HG02970 (cell line): ENCODE measurements at regions not wholly inside any gene's neighbourhood (a gene's known extent, or its start where the extent isn't known, plus 50 kb on each side); places are given as distances from the start of the nearest gene placed in this dataset.
"Not testable (repeated sequence)": the region's sequence is repeated elsewhere in the genome, so short reads cannot be mapped to it uniquely, and the experiment has no call there.

Source experiments
- ATAC-seq: cut with Tn5 transposase; IDR thresholded peaks from one replicate; pipeline ENCODE4 v1.9.1; 2021; ENCODE audit warnings: mild to moderate bottlenecking, moderate library complexity, moderate number of reproducible peaks; ENCODE audit not compliant: unreplicated experiment, low FRiP score

DNA sequence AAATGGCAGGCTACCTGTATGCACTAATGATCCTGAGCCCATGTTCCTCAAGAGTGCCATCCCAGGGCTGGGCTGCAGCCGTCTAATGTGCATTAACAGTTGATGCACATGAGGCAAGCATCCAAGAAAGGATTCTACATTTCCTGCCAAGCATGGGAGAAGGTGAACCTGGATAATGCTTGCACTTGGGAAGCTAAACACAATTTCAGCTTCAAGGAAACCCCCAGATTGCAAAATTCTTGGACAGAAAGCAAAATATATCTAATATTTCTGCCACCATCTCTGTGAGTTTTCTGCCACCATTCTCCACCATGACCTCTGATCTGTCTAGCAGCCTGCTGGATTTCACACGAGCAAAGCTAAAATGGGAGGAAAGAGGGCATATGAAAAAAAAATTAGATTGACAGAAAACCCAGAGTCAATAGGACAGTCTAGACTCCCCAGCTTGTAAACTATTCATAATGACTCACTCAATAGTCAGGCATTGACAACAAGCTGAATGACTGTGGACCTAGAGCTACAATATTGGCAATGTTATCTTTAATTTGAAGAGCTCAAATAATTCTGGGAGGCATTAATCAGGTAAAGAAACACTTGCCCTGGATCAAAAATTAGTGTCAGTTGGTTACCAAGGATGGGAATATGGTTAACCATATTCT, 91.9 kb upstream of the BCL2L14 start:
- ATAC-seq, result no peak

DNA sequence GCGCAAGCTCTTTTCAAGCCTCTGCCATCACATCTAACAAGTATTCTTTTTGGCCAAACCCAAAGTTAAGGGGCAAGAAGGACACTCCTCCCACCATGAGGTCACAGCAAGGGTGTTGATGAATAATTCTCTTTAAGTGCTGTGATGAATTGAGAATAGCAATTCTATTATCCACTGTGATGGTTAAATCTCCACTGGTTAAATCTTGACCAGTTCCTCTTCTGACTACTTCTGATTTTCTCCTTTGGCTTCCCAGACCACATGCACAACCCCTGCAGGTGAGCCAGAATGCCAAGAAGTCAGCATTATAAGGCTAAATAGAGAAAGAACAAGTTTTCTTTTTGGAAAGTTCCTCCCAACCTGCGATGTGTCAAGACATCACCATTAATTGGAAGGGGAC, 90.6 kb upstream of the BCL2L14 start:
- no peak for ATAC-seq

DNA sequence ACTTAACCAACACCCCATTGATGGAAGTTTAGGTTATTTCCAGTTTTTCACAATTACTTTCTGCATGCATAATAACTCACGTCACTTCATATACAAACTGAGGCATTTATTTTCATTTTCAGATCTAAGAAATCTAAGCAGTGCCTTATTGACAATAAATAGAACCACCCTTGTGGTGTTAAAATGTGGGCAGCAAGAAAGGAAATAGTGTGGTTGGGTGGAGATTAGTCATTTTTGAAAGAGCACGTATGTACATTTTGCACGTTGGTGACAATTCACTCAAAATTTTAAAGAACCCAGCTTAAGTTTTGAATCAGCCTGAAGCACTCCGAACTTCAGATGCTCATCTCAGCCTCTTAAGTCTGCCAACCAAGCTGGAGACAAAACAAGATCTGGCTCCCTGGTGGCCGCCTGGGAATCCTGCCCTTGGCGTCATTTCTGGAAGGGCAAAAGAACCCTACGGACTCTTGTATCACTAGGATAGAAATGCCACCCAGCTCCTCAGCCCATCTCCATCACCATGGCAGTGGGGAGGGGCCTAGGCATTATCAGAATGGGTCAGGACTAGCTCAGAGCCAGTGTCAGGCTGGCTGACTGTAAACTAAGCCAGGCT, 89.5 kb upstream of the BCL2L14 start:
- peak; percentile 68 for ATAC-seq

DNA sequence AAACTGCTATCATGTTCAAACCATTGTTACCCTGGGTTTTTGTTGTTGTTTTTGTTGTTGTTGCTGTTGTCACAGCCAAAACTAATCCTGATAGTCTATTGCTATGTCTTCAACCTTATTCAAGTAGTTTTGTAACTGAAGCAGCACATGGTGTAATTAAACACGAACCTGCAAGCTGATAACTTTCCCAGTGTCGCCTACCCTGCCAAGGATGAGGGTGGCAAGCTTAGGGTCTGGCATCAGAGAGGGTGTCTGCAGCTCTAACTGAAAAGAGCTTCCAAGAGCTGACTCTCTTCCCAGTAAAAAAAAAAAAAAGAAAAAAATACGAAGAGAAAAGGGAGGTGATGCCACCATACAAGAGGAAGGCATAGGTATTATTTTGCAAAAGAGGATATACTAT, 86.3 kb upstream of the BCL2L14 start:
- no peak for ATAC-seq

DNA sequence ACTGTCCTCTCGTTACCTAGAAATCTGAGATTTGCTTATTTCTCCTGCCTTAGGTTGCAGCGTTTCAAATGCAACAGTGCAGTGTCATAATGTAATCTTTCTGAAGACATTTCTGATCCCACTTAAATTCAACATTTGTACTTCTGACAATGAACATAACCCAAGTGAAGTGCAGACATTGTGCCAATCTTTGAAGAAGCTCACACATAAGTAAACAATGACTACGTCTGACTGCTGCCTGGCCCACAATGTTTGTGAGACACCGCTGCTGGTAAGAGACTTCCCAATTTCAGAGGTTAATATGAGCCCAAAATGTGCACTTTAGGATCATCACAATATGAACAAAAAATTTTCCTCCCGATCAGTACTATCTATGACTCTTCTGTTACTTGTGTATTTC, 84.6 kb upstream of the BCL2L14 start:
- no peak for ATAC-seq

DNA sequence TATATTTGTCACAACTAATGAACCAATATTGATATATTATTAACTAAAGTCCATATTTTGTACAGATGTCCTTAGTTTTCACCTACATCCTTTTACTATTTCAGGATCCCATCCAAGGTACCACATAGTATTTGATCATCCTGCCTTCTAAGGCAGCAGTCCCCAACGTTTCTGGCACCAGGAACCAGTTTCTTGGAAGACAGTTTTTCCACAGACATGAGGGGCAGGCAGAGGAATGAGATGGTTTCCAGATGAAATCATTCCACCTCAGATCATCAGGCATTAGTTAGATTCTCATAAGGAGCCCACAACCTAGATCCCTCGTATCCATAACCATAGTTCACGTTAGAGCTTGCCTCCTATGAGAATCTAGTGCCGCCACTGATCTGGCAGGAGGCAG, 82.8 kb upstream of the BCL2L14 start:
- ATAC-seq, result no peak

DNA sequence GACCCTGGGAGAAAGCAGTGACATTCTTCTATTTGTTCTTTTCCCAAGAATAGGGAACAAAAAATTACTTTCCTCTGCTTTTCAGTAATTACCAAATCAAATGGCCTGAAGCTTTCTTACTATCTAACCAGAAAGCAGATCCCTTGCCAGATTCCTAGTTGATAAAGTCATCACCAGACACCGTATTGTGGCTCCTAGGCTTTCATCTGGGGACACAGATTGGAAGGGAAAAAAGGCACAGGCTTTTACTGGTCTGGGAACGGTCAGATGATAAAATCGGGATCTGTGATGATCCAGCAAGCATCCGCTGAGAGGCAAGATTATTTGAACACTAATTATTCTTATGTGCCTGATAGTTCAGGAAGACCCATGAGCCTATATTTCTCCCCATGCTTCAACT, 79.1 kb upstream of the BCL2L14 start:
- ATAC-seq, result no peak

DNA sequence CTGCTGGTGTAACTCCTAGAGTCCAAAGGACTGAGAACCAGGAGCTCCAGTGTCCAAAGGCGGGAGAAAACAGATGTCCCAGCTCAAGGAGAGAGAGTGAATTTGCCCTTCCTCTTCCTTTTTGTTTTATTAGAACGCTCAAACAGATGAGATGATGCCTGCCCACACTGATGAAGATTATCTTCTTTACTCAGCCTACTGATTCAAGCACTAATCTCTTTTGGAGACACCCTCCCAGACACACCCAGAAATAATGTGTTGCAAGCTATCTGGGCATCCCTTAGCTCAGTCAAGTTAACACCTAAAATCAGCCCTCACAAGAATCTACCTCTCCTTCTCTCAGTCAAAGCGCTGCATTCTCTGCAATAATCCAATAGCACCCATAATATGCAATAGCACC, 78.2 kb upstream of the BCL2L14 start:
- ATAC-seq, result no peak

DNA sequence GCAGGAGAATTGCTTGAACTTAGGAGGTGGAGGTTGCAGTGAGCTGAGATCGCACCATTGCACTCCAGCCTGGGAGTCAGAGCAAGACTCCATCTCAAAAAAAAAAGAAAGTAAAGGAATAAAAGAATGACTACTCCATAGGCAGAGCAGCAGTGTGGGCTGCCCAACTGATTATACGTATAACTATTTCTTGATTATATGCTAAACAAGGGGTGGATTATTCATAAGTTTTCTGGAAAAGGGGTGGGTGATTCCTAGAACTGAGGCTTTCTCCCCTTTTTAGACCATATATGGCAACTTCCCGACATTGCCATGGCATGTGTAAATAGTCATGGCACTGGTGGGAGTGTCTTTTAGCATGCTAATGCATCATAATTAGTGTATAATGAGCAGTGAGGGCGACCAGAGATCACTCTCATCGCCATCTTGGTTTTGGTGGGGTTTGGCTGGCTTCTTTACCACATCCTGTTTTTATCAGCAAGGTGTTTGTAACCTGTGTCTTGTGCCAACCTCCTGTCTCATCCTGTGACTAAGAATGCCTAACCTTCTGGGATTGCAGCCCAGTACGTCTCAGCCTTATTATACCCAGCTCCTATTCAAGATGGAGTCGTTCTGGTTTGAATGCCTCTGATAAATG, 72.3 kb upstream of the BCL2L14 start:
- not testable (repeated sequence) for ATAC-seq

DNA sequence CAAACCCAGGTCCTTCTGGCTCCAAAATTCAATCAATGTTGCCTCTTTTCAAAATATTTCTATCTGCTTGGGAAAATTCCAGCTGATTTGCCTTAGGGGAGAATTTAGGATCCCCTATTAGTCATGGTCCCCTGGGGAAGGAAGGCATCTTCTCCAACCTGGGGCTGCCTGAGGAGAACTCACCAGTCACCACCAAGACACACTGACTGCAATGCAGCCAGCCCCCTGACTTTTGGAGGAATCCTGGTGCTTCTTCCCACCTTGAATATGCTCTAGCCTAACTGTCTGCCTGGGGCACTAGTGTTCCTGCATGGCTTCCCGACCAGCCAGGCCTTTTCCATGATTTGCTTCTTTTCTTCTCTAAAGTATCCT, 71.8 kb upstream of the BCL2L14 start:
- ATAC-seq, result no peak

DNA sequence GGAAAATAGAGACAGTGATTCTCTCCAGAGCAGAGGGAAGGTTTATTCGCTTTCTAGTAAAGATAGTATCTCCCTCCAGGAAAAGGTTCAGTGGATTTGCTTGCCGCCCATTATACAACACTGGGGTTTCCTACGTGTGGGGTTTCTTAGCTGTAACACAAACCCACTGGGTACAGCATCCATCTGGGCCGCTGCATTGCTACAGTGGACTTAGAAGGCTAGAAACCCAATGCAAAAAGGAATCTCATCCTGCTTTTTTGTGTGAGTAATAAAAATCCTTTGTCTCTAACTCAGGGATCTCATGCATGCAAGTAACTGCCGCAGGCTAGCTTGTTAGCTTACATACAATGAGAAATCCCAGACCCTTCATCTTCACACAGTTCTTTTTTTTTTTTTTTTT, 67.1 kb upstream of the BCL2L14 start:
- no peak for ATAC-seq

DNA sequence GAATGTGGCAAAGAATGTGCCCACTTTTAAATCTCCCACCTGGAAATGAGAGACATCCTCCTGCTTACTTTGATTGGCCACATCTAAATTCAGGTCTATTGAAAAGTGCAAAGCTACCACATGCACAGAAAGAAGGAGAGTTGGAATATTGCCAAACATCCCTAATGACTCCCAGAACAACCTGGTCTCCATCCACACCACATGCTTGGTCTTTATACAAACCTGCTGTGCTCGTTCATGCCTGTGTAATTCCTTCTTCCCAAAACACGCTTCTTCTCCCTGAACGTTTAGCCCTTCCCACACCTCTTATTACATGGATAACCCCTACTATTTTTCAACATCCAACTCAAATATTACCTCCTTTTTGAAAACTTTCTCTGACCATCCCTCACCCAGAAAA, 66.2 kb upstream of the BCL2L14 start:
- no peak for ATAC-seq

DNA sequence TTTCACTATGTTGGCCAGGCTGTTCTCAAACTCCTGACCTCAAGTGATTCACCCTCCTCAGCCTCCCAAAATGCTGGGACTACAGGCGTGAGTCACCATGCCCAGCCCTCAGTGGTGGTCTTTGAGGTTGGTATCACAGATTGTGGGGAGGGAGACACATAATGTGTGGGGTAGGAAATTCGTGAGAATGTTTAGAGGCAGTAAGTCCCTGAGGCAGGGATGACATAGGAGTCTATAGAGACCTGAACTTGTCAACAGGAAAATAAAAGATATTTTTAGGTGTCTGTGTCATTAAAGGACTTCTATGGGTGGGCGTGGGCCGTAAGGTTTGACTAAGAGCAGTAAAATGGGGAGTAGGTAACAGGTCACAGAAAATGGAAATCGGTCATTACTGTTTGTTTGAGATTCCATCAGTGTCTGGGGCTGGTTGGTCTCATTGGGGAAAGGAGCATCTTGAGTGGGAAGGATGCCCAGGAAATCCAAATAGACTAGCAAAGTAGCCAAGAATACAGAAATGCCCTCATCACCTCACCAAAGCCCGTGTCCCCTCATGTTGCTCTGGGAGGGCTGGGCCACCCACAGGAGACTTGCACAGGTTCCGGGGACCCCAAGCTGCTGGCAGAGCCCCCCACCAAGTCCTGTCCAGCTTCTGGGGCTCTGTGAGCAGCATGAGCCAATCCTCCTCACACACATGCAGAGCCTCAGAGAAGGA, 63.6 kb upstream of the BCL2L14 start:
- no peak for ATAC-seq

DNA sequence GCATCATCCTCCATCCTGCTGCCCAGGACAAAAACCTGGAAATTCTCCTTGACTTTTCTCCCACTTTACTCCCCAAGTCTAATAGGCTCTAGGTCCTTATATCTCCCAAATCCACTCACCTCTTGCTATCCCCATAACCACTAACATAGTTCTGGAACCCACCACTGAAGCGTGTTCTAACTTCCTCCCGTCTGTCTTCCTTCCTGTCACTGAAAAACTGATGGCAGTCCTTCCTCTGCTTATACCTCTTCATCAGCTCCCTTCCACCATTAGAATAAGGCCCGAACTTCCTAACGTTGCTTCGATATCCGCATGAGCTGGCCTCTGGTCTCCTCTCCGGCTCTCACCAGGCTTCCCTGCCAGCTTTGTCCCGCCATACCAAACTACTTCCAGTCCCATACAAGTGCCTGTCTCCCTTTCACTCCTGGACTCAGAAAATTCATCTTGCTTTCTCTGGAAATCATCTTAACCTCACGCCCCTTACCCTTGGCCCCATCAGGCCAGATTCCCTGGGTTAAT, 63.0 kb upstream of the BCL2L14 start:
- no peak for ATAC-seq

DNA sequence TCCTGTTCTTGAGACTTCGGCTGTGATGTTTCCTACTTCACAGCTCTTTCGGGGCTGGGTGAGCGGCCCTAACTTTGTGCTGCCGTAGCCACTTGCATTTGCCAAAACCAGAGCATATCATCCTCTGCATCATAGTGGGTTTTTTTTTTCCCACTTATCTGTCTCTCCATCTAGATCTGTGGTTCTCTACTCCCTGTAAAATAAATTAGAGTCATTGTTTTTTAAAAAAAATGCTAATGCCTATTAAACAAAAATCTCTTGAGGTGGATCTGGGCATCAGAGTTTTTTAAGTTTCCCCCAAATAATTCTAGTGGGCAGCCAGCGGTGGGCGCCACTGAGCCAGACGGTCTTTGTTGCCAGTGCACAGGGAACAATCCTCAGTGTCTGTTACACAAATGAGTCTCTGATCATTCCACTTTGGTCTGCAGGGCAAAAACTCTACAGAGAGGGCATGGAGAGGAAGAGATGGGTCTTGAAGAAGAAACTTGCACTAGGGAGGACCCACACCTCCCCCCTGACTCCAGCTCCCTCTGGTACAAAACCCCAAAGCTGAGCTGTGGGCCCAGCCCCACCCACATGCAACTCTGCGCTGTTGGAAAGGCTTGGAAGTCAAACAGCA, 62.4 kb upstream of the BCL2L14 start:
- ATAC-seq, result no peak

DNA sequence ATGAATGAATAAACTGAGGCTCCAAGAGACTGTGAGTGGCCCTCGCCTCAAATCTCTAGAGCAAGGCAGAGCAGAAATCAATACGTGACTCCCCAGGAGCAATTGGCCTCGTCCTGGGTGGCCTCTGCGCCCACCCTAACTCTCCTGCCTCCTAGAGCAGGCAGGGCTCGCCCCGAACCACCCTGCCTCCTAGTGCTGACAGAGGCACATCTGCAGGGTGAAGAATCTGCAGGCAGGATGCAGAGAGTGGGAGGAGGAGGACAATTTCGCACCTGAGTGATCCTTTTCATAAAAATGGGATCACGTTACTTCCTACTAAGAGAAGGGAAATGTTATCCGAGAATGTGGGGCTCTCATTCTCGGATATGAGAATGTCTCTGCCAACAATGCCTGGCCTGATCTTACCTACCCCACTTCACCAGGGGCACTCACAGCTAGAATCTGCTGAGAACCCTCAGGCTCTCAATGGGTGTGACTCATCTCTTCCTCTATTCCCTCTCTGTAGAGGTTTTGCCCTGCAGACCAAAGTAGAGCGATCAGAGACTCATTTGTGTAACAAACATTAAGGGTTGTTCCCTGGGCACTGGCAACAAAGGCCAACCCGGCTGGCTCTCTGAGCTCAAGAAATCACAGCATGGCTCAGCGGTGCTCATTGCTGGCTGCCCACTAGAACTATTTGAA, 61.7 kb upstream of the BCL2L14 start:
- ATAC-seq, result no peak

DNA sequence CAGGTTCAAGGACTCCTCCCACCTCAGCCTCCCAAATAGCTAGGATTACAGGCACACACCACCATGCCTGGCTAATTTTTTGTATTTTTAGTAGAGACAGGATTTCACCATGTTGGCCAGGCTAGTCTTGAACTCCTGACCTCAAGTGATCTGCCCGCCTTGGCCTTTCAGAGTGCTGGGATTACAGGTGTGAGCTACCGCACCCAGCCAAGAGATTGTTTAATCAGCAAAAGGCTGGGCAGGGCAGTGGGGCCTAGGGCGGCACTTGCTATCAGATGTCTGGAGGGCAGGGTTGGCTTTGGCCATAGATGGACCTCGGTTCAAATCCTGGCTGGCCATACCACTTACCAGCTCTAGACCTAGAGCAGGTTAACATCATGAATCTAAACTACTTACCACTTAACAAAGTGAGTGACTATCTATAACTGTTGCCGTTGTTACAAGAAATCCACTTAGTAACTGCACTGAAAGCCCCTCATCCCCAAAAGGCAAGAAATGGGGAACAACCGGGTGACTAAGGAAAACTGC, 60.9 kb upstream of the BCL2L14 start:
- ATAC-seq, result not testable (repeated sequence)

DNA sequence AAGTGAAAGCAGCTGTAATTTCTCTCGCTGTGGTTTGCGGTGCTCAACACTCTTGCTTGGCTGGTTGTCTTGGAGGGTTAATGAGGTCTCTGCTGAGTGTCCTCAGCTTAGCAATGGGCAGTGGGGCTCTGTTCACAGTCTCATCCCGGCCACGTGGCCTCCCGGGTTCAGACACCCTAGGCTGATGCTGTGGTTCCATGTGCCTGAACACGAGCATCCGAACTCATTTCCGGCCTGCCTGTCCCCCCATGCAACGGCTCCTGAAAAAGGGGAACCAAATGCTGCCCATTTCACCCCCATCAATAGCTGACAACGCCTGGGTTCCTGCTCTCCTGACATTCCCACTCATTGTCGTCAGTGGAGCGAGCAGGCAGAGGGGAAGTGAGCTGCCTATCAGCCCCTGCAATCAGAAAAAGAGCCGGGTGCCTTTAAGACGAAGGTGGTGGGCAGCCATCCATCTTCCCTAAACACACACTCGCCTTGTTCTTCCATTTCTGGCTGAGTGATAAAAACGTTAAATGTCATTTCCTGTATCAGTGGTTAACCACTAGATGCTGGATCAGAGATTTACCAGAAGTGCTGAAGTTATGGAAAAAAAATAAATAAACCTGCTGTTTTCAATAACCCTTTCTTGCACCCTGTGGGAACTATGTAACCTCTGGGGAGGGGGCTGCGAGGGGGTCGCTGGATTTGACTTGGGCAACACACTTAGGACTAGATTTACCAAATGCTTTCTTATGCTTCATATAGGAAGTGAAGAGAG, 60.3 kb upstream of the BCL2L14 start:
- peak; percentile 42 for ATAC-seq

DNA sequence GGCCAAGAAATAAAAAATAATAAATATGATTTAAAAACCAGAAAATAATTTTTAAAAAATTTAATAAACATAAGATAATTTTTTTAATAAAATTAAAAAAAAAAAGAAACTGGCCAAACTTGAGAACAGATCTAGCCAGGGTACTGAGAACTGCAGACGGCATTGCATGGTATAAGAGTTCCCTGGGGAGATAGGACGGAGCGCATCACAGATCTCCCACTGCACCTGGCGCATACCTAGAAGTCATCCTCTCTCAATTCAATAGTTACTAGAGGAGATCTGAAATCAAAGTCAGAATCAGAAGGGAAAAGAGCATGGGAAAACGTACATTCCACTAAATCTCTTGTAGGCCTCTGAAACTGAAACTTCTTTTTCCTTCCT, 58.9 kb upstream of the BCL2L14 start:
- ATAC-seq, result no peak
